Anterior cingulate cortex (tissue), 58 donors: ENCODE measurements at regions not wholly inside any gene's neighbourhood (a gene's known extent, or its start where the extent isn't known, plus 50 kb on each side); places are given as distances from the start of the nearest gene placed in this dataset.
"Not testable (repeated sequence)": the region's sequence is repeated elsewhere in the genome, so short reads cannot be mapped to it uniquely, and the experiment has no call there.

Experiments used
- DNase-seq, 58 donors: peaks; one replicate each; lab custom pipeline; 2025; lab: John Stamatoyannopoulos, UW

- not testable (repeated sequence) for DNase-seq
Measured at GRCh38 chr1:120465900-120466299, 51.1 kb downstream of the NBPF8 start.

GRCh38 chr1:120477663-120478062 lies 62.8 kb downstream of the NBPF8 start:
- DNase-seq: not testable (repeated sequence)

DNA sequence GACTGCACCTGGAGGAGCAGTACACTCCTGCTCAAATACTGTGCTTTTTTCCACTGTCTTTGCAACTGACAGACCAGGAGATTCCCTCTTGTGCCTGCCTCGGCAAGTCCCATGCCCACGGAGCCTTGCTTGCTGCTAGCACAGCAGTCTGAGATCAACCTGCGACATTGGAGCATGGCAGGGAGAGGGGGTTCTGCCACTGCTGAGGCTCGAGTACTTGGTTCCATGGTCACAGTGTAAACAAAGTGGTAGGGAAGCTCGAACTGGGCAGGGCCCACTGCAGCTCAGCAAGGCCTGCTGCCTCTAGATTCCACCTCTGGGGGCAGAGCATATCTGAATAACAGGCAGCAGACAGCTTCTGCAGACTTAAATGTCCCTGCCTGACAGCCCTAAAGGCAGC lies 63.6 kb downstream of the NBPF8 start:
- not testable (repeated sequence) for DNase-seq

DNA sequence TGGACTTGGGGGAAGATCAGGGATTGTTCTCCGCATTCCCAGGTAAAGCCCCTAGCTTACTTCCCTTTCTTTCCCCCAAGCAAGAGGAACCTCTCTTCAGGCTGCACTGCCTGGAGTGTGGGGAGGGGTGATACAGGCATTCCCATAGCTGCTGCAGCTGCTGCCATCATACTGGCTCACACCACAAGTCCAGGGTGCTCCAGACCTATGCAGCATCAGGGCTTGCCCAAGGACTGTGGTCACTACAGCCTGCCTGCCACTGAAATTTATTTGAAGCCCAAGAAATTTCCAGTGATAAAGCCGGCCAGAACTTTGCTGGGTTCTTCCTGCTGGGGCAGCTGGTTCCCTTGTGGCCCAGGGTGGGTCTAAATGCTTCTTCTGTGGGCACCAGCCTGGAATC lies 72.7 kb downstream of the NBPF8 start:
- not testable (repeated sequence) for DNase-seq

DNA sequence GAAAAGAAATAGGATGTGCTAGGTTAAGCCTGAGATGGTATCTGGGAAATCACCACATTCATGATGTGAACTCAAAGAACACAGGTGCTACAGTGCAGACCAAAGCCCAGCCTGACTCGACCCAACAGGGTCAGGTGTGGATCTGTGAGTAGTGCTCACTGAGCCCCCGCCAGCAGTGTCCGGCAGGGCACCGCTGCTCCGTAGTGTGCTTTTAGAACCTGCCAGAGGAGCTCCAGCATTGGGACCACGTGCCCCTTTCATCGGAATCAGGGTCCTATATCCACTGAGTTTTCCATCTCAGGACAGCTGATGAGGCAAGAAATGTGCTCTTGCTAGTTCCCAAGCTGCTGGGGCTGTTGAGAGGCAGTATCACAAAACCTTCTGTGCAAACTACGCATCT lies 74.4 kb downstream of the NBPF8 start:
- not testable (repeated sequence) for DNase-seq

DNA sequence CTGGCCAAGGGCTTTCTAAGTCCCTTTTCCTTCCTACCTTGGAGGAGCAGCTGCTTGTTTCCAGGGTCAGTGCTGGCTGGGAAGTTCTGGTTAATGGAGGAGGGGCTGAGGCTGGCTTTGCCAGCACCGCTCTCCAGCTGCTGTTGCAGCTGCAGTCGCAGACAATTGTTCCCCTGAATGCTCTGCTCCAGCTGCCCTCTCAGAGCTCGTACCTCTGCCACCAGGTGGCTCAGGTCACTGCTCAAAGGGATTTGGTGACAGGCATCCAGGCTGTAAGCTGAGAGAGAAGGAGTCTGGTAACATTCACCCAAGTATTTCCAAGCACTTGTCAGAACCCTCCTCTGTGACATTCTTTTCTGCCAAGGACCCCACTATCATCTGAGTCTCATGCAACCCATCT lies 82.3 kb downstream of the NBPF8 start:
- DNase-seq: not testable (repeated sequence)

DNA sequence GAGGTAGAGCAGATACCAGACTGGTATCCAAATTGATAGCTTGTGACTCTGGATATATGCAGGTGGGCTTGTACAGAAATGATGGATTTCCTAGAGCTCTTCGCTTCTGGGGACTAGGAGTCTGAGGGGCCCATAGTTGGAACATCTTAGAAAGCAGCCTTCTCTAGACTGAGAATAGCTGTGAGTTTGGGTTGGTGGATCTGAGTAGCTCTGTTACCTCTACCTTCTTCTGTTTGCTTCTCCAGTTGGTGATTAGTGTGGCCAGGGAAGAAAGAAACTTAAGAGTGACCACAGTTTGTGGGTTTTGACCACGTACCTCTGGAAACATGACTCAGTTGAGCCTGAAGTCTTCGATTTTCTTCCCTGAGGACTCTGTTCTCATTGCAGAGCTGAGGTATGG lies 88.4 kb downstream of the NBPF8 start:
- DNase-seq: not testable (repeated sequence)

DNA sequence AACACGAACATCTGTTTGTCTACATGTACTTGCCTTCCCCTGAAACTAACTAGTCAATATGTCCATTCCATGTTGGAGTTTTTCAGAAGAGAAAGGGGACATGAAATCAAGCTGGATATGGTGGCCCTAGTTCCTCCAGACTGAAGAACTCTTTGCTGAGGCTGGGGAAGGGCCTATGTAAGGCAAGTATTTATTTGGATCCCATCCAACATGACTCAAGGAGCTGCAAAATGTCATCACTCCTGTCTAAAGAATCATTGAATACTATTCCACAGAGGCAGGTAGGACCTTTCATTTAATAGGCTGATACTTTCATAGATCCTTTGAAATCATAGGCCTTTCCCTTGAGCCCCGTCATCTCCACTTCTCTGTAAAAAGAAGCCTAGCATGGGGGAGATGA lies 91.5 kb downstream of the NBPF8 start:
- not testable (repeated sequence) for DNase-seq

- DNase-seq: not testable (repeated sequence)
Measured at GRCh38 chr1:120508351-120508750, 93.5 kb downstream of the NBPF8 start.

DNA sequence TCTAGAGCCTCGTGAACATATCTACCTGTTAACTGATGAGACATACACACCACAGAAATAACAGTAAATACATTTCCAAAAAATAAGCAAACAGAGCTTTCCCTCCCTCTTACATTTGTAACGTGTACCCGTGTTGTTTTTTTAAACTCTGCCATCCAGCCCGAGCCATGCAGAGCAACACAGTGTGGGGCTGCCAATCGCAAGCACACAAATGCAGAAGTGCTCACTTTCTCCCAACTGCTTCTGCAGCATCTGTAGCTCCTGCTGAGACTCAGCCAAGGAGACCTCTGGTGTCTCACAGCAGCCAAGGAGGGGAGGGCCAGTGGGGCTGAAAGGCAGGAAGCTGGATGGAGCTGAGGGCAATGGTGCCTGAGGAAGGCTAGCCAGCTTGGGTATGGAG lies 94.4 kb downstream of the NBPF8 start:
- not testable (repeated sequence) for DNase-seq

- DNase-seq: not testable (repeated sequence)
Measured at GRCh38 chr1:120513099-120513498, 98.3 kb downstream of the NBPF8 start.

DNA sequence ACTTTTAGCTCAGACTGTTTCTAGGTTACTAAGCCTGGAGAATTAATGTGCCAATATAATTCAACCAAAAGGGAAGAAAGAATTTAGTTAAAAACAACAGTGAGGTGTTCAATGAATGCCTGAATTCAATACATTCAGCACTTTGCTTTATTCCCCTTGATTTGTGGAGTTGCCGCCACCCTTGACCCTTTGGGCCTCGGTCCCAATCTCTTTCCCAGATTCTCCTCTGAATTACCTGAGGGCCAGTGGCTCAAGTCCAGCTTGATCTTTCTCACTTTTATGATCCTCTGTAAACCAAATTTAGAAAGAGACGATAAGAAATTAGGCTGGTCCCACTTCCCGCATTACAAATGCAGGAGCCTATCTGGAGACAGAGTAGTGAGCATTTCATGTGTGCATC lies 98.7 kb downstream of the NBPF8 start:
- DNase-seq: not testable (repeated sequence)

GRCh38 chr1:120519196-120519595 lies 104.4 kb downstream of the NBPF8 start:
- DNase-seq: not testable (repeated sequence)

- DNase-seq: not testable (repeated sequence)
Measured at GRCh38 chr1:120524416-120524815, 109.6 kb downstream of the NBPF8 start.

GRCh38 chr1:120525386-120525785 lies 110.6 kb downstream of the NBPF8 start:
- DNase-seq: not testable (repeated sequence)

DNA sequence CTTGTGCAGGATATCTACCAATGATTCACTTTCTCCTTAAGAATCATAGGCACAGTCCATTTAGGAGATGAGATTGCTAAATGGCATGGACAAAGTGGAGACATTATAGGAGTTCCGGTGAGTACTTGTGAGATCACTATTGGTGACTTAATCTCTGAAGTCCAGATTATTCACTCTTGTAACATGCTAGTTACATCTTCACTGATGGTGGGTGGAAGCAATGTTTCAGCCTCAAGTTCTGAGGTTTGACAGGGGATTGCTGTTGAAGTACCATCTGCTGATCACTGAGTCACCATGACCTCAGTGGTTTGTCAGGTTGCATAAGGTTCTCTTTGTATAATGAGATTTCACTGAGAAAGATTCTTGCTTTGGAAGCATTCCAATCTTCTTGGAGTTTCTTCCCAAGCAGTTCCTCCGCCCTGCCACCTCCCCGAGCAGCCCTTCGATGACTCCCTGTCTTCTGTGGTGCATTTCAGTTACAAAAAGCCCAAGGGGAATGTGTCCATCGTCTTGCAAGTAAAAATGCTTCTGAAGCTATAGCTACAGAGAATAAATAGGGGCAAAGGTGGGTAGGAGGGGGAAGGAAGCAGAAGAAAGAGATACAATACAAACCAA lies 114.7 kb downstream of the NBPF8 start:
- not testable (repeated sequence) for DNase-seq

DNA sequence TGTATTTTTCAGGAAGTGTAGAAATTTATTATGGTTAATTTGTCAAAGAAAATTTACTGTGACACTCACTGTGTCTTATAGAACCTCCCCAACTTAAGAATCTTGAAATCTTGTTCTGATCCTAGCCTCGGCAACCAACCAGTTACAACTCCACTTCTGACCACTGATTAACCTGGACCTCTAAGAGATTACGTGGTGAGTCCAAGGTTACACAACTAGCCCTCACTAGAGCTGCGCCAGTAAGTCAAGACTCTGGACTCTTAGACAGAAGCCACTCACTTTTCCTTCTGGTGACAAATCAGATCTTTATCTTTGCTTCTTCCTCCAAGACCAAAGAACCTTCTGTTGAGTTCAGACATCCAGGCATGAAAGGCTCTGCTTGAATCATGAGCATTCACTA lies 116.6 kb downstream of the NBPF8 start:
- DNase-seq: not testable (repeated sequence)

- not testable (repeated sequence) for DNase-seq
Measured at GRCh38 chr1:120534361-120535047, 119.7 kb downstream of the NBPF8 start.

DNA sequence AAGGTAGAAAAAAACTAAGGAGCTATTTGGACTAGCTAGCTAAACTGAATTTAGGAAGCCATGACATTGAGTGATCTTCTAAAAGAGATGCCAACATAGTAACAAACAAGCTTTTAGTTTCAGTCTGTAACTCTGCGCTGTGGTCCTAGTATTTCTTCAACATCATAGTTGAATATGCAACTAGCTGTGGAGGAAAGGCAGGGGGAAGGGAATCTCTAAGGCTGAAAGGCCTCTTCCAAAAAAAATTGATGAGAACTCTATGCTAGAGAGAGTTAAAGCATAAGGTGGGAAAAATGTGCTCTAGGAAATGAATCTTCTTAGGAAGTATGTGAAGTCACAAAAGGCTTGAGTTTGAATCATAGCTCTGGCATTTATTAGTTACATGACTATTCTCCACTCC lies 120.2 kb downstream of the NBPF8 start:
- DNase-seq: not testable (repeated sequence)

DNA sequence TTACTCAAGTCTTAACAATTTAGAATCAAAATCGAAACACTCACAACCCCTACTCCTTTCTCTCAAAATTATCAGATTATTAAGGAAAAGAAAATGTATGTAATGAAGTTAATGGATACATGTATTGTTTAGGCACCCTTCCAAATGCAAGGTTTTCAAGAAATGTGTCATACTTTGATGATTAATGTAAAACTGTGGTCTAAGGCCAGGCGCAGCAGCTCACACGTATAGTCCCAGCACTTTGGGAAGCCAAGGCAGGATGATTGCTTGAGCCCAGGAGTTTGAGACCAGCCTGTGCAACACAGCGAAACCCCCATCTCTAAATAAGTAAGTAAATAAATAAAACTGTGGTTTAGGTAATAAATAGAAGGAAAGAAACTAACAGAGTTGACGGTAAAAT lies 126.6 kb downstream of the NBPF8 start:
- not testable (repeated sequence) for DNase-seq

GRCh38 chr1:120542365-120542764 lies 127.5 kb downstream of the NBPF8 start:
- DNase-seq: not testable (repeated sequence)

DNA sequence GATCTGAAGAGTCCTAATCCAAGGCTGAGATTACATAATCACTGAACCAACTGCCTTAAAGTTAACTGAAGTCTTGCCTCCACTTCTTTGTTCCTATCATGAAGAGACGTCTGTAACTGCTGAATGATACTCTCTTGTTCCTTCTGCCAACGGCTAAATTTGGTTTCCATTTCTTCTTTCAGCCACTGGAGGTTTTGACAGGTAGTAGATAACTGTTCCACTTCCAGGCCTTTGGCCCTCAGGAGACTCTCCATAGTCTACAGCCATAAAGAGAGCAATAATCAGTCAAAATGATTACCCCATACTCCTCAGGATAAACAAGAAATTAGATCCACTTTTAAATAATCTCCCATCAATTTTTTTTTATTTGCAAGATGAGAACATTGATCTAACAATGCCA lies 128.1 kb downstream of the NBPF8 start:
- not testable (repeated sequence) for DNase-seq
